ENCODE measurements at regions not wholly inside any gene's neighbourhood (a gene's known extent, or its start where the extent isn't known, plus 50 kb on each side); places are given as distances from the start of the nearest gene placed in this dataset.

GRCh38 chr4:96354036-96354712 is 514.3 kb downstream of the PDHA2 start:
- ChIA-PET CTCF (interaction anchor here (0.6 kb wide), 1 partner anchor 375 kb away, joined by 6 read pairs; no protein-coding TSS in a partner anchor), POLR2A (ENCODE audit: low non-redundant PET) (no interaction called here)
- no TSS peak for BruUV-seq (replicated peaks)
- DNase-seq (ENCODE audit: low spot score): no peak
- intact Hi-C loops (cut with micrococcal nuclease; ENCODE audit: unreplicated experiment): loop anchor here (5.0 to 10.0 kb wide), 2 partner anchors 659 to 1187 kb away; no protein-coding TSS in a partner anchor
- TF ChIP-seq, protein P1, sequence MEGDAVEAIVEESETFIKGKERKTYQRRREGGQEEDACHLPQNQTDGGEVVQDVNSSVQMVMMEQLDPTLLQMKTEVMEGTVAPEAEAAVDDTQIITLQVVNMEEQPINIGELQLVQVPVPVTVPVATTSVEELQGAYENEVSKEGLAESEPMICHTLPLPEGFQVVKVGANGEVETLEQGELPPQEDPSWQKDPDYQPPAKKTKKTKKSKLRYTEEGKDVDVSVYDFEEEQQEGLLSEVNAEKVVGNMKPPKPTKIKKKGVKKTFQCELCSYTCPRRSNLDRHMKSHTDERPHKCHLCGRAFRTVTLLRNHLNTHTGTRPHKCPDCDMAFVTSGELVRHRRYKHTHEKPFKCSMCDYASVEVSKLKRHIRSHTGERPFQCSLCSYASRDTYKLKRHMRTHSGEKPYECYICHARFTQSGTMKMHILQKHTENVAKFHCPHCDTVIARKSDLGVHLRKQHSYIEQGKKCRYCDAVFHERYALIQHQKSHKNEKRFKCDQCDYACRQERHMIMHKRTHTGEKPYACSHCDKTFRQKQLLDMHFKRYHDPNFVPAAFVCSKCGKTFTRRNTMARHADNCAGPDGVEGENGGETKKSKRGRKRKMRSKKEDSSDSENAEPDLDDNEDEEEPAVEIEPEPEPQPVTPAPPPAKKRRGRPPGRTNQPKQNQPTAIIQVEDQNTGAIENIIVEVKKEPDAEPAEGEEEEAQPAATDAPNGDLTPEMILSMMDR (conservative IDR thresholded peaks at IDR 0.05; ENCODE audit: low read depth, low read length): no peak
- TF ChIP-seq EZH2 (IDR thresholded peaks at IDR 0.05; ENCODE audit: borderline replicate concordance, low read depth, low read length, poor library complexity, severe bottlenecking): no peak
- H3K4me1 ChIP-seq (ENCODE audit: insufficient read depth, low read length, poor library complexity, severe bottlenecking): no peaks in the 10 kb centered on the region
- H3K4me3 ChIP-seq (ENCODE audit: low read depth, low read length, poor library complexity, severe bottlenecking): no peak overlapping the region
- no peaks in the 10 kb centered on the region for H3K9me3 ChIP-seq (ENCODE audit: low read depth, low read length, poor library complexity, severe bottlenecking)
- no peaks in the 10 kb centered on the region for H3K36me3 ChIP-seq (ENCODE audit: insufficient read depth, low read length, poor library complexity, severe bottlenecking)
- H3K27me3 ChIP-seq (replicated peaks; ENCODE audit: insufficient read depth, low read depth, low read length, poor library complexity): no peaks in the 10 kb centered on the region
- no peak overlapping the region for H3K27ac ChIP-seq (ENCODE audit: low read depth, low read length, poor library complexity, severe bottlenecking)

DNA sequence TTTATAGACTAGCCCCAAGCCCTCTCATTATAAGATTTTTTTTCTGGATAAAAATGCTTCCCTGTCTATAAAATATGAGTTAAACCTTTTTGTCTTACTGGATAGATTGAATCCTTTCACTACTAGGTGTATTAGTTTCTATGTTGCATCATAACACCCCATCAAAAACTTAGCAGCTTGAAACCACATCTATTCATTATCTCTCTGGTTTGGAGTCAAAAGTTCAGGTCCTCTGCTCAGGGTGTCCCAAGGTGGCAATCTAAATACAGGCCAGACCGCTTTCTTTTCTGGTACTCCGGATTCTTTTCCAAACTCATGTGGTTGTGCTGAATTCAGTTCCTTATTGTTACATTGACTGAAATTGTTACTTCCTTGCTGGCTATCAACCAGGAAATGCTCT is 515.5 kb downstream of the PDHA2 start:
- Histone ChIP-seq H3K27me3 (replicated peaks; ENCODE audit: insufficient read depth, low read depth, low read length, poor library complexity) (no peaks in the 10 kb centered on the region), H3K27ac (ENCODE audit: low read depth, low read length, poor library complexity, severe bottlenecking) (no peak overlapping the region), H3K4me3 (ENCODE audit: low read depth, low read length, poor library complexity, severe bottlenecking) (no peak overlapping the region), H3K36me3 (ENCODE audit: insufficient read depth, low read length, poor library complexity, severe bottlenecking) (no peaks in the 10 kb centered on the region), H3K9me3 (ENCODE audit: low read depth, low read length, poor library complexity, severe bottlenecking) (no peaks in the 10 kb centered on the region), H3K4me1 (ENCODE audit: insufficient read depth, low read length, poor library complexity, severe bottlenecking) (no peaks in the 10 kb centered on the region)
- no peak for TF ChIP-seq EZH2 (IDR thresholded peaks at IDR 0.05; ENCODE audit: borderline replicate concordance, low read depth, low read length, poor library complexity, severe bottlenecking)
- TF ChIP-seq, protein P1 (conservative IDR thresholded peaks at IDR 0.05; ENCODE audit: low read depth, low read length): no peak
- CTCF ChIA-PET: no interaction called here
- intact Hi-C loops (cut with micrococcal nuclease; ENCODE audit: unreplicated experiment): loop anchor here (10.0 kb wide), 1 partner anchor 661 kb away; no protein-coding TSS in a partner anchor
- BruUV-seq (replicated peaks): no TSS peak
- no peak for DNase-seq (ENCODE audit: low spot score)
- POLR2A ChIA-PET (ENCODE audit: low non-redundant PET): no interaction called here

GRCh38 chr4:96356591-96357370 is 516.9 kb downstream of the PDHA2 start:
- ChIA-PET POLR2A (ENCODE audit: low non-redundant PET) (no interaction called here), CTCF (no interaction called here)
- no peaks in the 10 kb centered on the region for H3K36me3 ChIP-seq (ENCODE audit: insufficient read depth, low read length, poor library complexity, severe bottlenecking)
- no peak for TF ChIP-seq EZH2 (IDR thresholded peaks at IDR 0.05; ENCODE audit: borderline replicate concordance, low read depth, low read length, poor library complexity, severe bottlenecking)
- TF ChIP-seq, protein P1 (conservative IDR thresholded peaks at IDR 0.05; ENCODE audit: low read depth, low read length): no peak
- no peak overlapping the region for H3K4me3 ChIP-seq (ENCODE audit: low read depth, low read length, poor library complexity, severe bottlenecking)
- no peaks in the 10 kb centered on the region for H3K27me3 ChIP-seq (replicated peaks; ENCODE audit: insufficient read depth, low read depth, low read length, poor library complexity)
- H3K27ac ChIP-seq (ENCODE audit: low read depth, low read length, poor library complexity, severe bottlenecking): no peak overlapping the region
- DNase-seq (ENCODE audit: low spot score): no peak
- intact Hi-C loops (cut with micrococcal nuclease; ENCODE audit: unreplicated experiment): loop anchor here (10.0 kb wide), 1 partner anchor 662 kb away; no protein-coding TSS in a partner anchor
- H3K9me3 ChIP-seq (ENCODE audit: low read depth, low read length, poor library complexity, severe bottlenecking): no peaks in the 10 kb centered on the region
- no peaks in the 10 kb centered on the region for H3K4me1 ChIP-seq (ENCODE audit: insufficient read depth, low read length, poor library complexity, severe bottlenecking)
- no TSS peak for BruUV-seq (replicated peaks)

All from A673 (cell line).